Body of pancreas (tissue), 4 donors: ENCODE measurements at regions not wholly inside any gene's neighbourhood (a gene's known extent, or its start where the extent isn't known, plus 50 kb on each side); places are given as distances from the start of the nearest gene placed in this dataset.
"Not testable (repeated sequence)": the region's sequence is repeated elsewhere in the genome, so short reads cannot be mapped to it uniquely, and the experiment has no call there.

ENCODE experiments used
- POLR2A ChIP-seq, 3 donors: fragments of 450-650 bp; IDR thresholded peaks; one replicate each; pipeline ENCODE4 v1.6.1; 2016; ENCODE audit warnings: antibody characterized with exemption in 3 of 3, mild to moderate bottlenecking in 2 of 3
- TF ChIP-seq, protein P1 (sequence below), 7 experiments: fragments of 450-650 bp in 4 of 7; fragments of 200-600 bp in 3 of 7; sonication (generic) in 3 of 7; IDR thresholded peaks; one replicate each; pipeline ENCODE4 v1.5.1; 2016 to 2019; ENCODE audit warnings: antibody characterized with exemption in 7 of 7

DNA sequence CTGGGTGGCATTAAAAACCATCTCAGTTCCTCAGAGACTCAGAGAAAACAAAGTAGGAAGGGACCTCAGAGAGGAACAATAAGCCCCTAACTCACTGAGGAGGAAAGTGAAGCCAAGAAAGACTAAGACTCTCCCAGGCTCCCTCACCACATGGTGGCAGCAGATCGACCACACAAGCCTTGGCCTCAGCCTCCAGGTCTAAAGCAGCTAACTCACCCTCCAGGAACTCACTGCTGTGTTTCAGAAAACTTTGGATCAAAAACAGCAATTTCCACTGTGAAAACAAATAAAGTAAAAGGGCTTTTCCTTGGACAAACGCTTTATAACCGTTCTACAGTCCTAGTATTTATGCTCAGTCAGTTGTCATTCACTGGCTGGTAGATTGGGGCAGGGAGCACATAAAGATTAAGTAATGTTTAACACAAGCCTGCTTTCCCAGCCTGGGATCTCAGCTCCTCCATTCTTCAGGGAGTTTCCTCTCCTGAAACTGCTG, 137.4 kb downstream of the PPIAL4G start:
- not testable (repeated sequence) for TF ChIP-seq POLR2A (IDR thresholded peaks at IDR 0.05)
- TF ChIP-seq, protein P1, sequence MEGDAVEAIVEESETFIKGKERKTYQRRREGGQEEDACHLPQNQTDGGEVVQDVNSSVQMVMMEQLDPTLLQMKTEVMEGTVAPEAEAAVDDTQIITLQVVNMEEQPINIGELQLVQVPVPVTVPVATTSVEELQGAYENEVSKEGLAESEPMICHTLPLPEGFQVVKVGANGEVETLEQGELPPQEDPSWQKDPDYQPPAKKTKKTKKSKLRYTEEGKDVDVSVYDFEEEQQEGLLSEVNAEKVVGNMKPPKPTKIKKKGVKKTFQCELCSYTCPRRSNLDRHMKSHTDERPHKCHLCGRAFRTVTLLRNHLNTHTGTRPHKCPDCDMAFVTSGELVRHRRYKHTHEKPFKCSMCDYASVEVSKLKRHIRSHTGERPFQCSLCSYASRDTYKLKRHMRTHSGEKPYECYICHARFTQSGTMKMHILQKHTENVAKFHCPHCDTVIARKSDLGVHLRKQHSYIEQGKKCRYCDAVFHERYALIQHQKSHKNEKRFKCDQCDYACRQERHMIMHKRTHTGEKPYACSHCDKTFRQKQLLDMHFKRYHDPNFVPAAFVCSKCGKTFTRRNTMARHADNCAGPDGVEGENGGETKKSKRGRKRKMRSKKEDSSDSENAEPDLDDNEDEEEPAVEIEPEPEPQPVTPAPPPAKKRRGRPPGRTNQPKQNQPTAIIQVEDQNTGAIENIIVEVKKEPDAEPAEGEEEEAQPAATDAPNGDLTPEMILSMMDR (IDR thresholded peaks at IDR 0.05): peak; percentile 7 to 47 (median 37)
